GM23338 (cell line): ENCODE measurements at regions not wholly inside any gene's neighbourhood (a gene's known extent, or its start where the extent isn't known, plus 50 kb on each side); places are given as distances from the start of the nearest gene placed in this dataset.

Experiments
- CTCF ChIP-seq, 2 experiments: fragments of 200-600 bp in 1 of 2; sonication (generic) in 1 of 2; conservative IDR thresholded peaks; 2 replicates each; pipeline versions ENCODE4 v1.5.1 to v1.6.1; 2016 to 2017; ENCODE audit warnings: antibody characterized with exemption in 2 of 2, low read depth in 2 of 2, mild to moderate bottlenecking in 2 of 2, moderate library complexity in 1 of 2
- EZH2 ChIP-seq: fragments of 200-600 bp; sonication (generic); IDR thresholded peaks from one replicate; pipeline ENCODE4 v1.8.0; 2017; ENCODE audit warnings: antibody characterized with exemption, mild to moderate bottlenecking, low read depth; ENCODE audit not compliant: unreplicated experiment
- EZH2phosphoT487 ChIP-seq: fragments of 200-600 bp; sonication (generic); IDR thresholded peaks from one replicate; pipeline ENCODE4 v1.8.1; 2018; ENCODE audit warnings: antibody characterized with exemption; ENCODE audit not compliant: unreplicated experiment
- POLR2AphosphoS5 ChIP-seq: IDR thresholded peaks from 2 replicates; pipeline ENCODE4 v1.6.1; 2016; ENCODE audit warnings: antibody characterized with exemption, low read depth
- REST ChIP-seq: IDR thresholded peaks from one replicate; pipeline ENCODE4 v1.6.1; 2018; ENCODE audit warnings: antibody characterized with exemption; ENCODE audit not compliant: unreplicated experiment
- TF ChIP-seq, protein P1 (sequence below): IDR thresholded peaks from 2 replicates; pipeline ENCODE4 v1.6.1; 2016; ENCODE audit warnings: antibody characterized with exemption

DNA sequence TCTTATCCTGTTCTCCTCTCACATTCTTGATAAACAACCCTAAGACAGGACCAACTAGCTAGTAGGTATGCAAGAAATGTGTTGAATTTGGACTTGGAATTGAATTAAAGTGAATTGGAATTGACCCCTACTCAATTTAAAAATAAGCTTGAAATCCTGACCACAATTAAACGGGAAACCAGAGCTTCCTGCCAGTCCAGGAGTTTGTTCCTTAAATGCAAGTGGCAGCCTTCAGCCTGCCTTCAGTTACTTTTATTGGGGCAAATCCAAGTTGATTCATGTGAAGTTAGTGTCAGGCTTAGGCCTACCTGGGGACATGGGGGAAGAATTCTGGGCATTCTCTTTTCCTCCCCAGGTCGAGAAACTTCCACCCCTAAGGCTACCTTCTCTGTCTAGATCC lies 457.6 kb downstream of the BCL11A start:
- TF ChIP-seq EZH2 (no peak), POLR2AphosphoS5 (no peak), CTCF (conservative IDR thresholded peaks at IDR 0.05; ENCODE audit: low read depth in 2 of 2) (no peak), REST (no peak), EZH2phosphoT487 (no peak)
- TF ChIP-seq, protein P1, sequence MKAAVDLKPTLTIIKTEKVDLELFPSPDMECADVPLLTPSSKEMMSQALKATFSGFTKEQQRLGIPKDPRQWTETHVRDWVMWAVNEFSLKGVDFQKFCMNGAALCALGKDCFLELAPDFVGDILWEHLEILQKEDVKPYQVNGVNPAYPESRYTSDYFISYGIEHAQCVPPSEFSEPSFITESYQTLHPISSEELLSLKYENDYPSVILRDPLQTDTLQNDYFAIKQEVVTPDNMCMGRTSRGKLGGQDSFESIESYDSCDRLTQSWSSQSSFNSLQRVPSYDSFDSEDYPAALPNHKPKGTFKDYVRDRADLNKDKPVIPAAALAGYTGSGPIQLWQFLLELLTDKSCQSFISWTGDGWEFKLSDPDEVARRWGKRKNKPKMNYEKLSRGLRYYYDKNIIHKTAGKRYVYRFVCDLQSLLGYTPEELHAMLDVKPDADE, result no peak
